Mucosa of descending colon (tissue), 3 donors: ENCODE measurements at regions not wholly inside any gene's neighbourhood (a gene's known extent, or its start where the extent isn't known, plus 50 kb on each side); places are given as distances from the start of the nearest gene placed in this dataset.

Source experiments
- ATAC-seq: fragments of 200-7000 bp; cut with Tn5 transposase; one replicate; pipeline ENCODE4 v1.9.1; 2020; ENCODE audit warnings: mild to moderate bottlenecking, moderate library complexity
- DNase-seq, 3 donors: peaks; one replicate each; pipeline ENCODE4 v3.0.0-alpha.2; 2020
- H3K36me3 ChIP-seq: fragments of 200-600 bp; one replicate; pipeline ENCODE4 v1.8.0; 2021; ENCODE audit warnings: low read depth, mild to moderate bottlenecking
- H3K4me1 ChIP-seq: fragments of 200-600 bp; one replicate; pipeline ENCODE4 v1.8.0; 2021; ENCODE audit warnings: low read depth, mild to moderate bottlenecking
- H3K4me3 ChIP-seq: fragments of 200-600 bp; one replicate; pipeline ENCODE4 v1.8.0; 2021; ENCODE audit warnings: mild to moderate bottlenecking
- H3K9me3 ChIP-seq: fragments of 200-600 bp; one replicate; pipeline ENCODE4 v1.8.0; 2021; ENCODE audit warnings: mild to moderate bottlenecking
- CTCF ChIP-seq: fragments of 200-600 bp; IDR thresholded peaks from one replicate; pipeline ENCODE4 v1.8.0; 2022; ENCODE audit warnings: antibody characterized with exemption, mild to moderate bottlenecking
- intact Hi-C, 2 donors: fragments of 100-400 bp; cut with DNase I in 1 of 2; cut with micrococcal nuclease in 1 of 2; formaldehyde crosslinking; loops; one replicate each; pipeline versions ENCODE4 v1.11.0 to v1.11.1; 2022; cut with DNase I, micrococcal nuclease
- donor health status: DM: no; HTN: no; CAD: no; lungs with moderate emphysema.
- donor health status: DM: no; HTN: no; CAD: no.
- donor health status: DM: no; HTN: yes; CAD: no.

GRCh38 chr17:54426296-54426886 is 474.3 kb upstream of the TOM1L1 start:
- H3K4me3 ChIP-seq = no peak overlapping the region
- no peak for TF ChIP-seq CTCF
- H3K9me3 ChIP-seq = peaks cover 21% of the 10 kb centered on the region
- intact Hi-C loops = no loop called here
- no peaks in the 10 kb centered on the region for H3K36me3 ChIP-seq
- no peaks in the 10 kb centered on the region for H3K4me1 ChIP-seq
- ATAC-seq (no peak), DNase-seq (no peak)

- no peak for DNase-seq
- Histone ChIP-seq H3K4me1 (no peaks in the 10 kb centered on the region), H3K9me3 (peaks cover 32% of the 10 kb centered on the region), H3K4me3 (no peak overlapping the region), H3K36me3 (no peaks in the 10 kb centered on the region)
- no peak for TF ChIP-seq CTCF
- no peak for ATAC-seq
- intact Hi-C loops = no loop called here
Measured at GRCh38 chr17:54435966-54436365, 464.7 kb upstream of the TOM1L1 start.

- intact Hi-C loops = no loop called here
- H3K9me3 ChIP-seq = peaks cover 31% of the 10 kb centered on the region
- ATAC-seq = no peak
Measured at GRCh38 chr17:54439816-54440215, 460.8 kb upstream of the TOM1L1 start.

GRCh38 chr17:54451051-54451450 is 449.6 kb upstream of the TOM1L1 start:
- ATAC-seq (no peak), DNase-seq (no peak)
- Histone ChIP-seq H3K4me1 (no peaks in the 10 kb centered on the region), H3K9me3 (peaks cover 60% of the 10 kb centered on the region), H3K4me3 (no peak overlapping the region), H3K36me3 (no peaks in the 10 kb centered on the region)
- no peak for TF ChIP-seq CTCF
- intact Hi-C loops = no loop called here

More at GRCh38 chr17:54439816-54440215, 460.8 kb upstream of the TOM1L1 start:
- H3K4me3 ChIP-seq = no peak overlapping the region
- DNase-seq = no peak
- H3K36me3 ChIP-seq = no peaks in the 10 kb centered on the region
- H3K4me1 ChIP-seq = no peaks in the 10 kb centered on the region
- TF ChIP-seq CTCF = no peak

- Histone ChIP-seq H3K4me3 (no peak overlapping the region), H3K9me3 (peaks cover 64% of the 10 kb centered on the region)
- no peak for TF ChIP-seq CTCF
Measured at GRCh38 chr17:54452666-54453348, 447.8 kb upstream of the TOM1L1 start.

More at GRCh38 chr17:54452666-54453348, 447.8 kb upstream of the TOM1L1 start:
- Histone ChIP-seq H3K4me1 (no peaks in the 10 kb centered on the region), H3K36me3 (no peaks in the 10 kb centered on the region)
- intact Hi-C loops = no loop called here
- no peak for ATAC-seq
- no peak for DNase-seq
